ENCODE measurements at regions not wholly inside any gene's neighbourhood (a gene's known extent, or its start where the extent isn't known, plus 50 kb on each side); places are given as distances from the start of the nearest gene placed in this dataset.

DNA sequence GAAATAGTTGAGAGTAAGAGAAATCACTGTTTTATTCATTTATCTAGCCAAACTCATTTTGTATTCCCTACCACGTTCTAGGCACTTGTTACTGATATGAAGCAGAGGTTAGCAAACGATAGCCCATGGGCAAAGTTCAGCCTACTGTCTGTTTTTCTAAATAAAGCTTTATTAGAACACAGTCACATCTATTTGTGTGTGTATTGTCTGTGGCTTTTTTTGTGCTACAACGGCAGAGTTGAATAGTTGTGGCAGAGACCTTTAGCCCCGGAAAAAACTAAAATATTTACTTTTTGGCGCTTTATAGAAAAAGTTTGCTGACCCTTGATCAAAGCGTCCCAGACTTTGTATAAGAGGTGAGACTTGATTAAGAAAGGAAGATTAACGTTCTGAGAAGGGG, 289.1 kb upstream of the CFAP20DC start:
- no peaks in the 10 kb centered on the region for H3K36me3 ChIP-seq (ENCODE audit: insufficient read depth, low read length)
- no peak overlapping the region for H3K27ac ChIP-seq (ENCODE audit: low read length)
- H2AFZ ChIP-seq (ENCODE audit: low read depth, low read length) = no peak overlapping the region
- H3F3A ChIP-seq (ENCODE audit: insufficient read depth, low read length, poor library complexity, severe bottlenecking) = no peaks in the 10 kb centered on the region
- no peaks in the 10 kb centered on the region for H3K79me2 ChIP-seq (replicated peaks; ENCODE audit: insufficient read depth, low read length)
- H3K27me3 ChIP-seq (ENCODE audit: insufficient read depth, low read depth, low read length) = no peaks in the 10 kb centered on the region
- H3K9ac ChIP-seq (ENCODE audit: low read length) = no peak overlapping the region
- H3K9me2 ChIP-seq (ENCODE audit: insufficient read depth, low read length) = no peaks in the 10 kb centered on the region
- no peaks in the 10 kb centered on the region for H3K9me3 ChIP-seq (ENCODE audit: low read length)
- no peak overlapping the region for H3K4me2 ChIP-seq (ENCODE audit: low read length)
- H3K4me3 ChIP-seq (ENCODE audit: low read length) = no peak overlapping the region
- H4K20me1 ChIP-seq (ENCODE audit: insufficient read depth) = no peaks in the 10 kb centered on the region
- no peak for TF ChIP-seq POLR2AphosphoS5 (IDR thresholded peaks at IDR 0.05)
- no peak for TF ChIP-seq EZH2 (IDR thresholded peaks at IDR 0.05; ENCODE audit: borderline replicate concordance, insufficient read depth, low read length, poor library complexity, severe bottlenecking)
- TF ChIP-seq, protein P1, sequence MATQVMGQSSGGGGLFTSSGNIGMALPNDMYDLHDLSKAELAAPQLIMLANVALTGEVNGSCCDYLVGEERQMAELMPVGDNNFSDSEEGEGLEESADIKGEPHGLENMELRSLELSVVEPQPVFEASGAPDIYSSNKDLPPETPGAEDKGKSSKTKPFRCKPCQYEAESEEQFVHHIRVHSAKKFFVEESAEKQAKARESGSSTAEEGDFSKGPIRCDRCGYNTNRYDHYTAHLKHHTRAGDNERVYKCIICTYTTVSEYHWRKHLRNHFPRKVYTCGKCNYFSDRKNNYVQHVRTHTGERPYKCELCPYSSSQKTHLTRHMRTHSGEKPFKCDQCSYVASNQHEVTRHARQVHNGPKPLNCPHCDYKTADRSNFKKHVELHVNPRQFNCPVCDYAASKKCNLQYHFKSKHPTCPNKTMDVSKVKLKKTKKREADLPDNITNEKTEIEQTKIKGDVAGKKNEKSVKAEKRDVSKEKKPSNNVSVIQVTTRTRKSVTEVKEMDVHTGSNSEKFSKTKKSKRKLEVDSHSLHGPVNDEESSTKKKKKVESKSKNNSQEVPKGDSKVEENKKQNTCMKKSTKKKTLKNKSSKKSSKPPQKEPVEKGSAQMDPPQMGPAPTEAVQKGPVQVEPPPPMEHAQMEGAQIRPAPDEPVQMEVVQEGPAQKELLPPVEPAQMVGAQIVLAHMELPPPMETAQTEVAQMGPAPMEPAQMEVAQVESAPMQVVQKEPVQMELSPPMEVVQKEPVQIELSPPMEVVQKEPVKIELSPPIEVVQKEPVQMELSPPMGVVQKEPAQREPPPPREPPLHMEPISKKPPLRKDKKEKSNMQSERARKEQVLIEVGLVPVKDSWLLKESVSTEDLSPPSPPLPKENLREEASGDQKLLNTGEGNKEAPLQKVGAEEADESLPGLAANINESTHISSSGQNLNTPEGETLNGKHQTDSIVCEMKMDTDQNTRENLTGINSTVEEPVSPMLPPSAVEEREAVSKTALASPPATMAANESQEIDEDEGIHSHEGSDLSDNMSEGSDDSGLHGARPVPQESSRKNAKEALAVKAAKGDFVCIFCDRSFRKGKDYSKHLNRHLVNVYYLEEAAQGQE (IDR thresholded peaks at IDR 0.05; ENCODE audit: borderline replicate concordance) = no peak
- no peak for TF ChIP-seq MXI1 (conservative IDR thresholded peaks at IDR 0.05; ENCODE audit: poor library complexity, severe bottlenecking)
- TF ChIP-seq, protein P2, sequence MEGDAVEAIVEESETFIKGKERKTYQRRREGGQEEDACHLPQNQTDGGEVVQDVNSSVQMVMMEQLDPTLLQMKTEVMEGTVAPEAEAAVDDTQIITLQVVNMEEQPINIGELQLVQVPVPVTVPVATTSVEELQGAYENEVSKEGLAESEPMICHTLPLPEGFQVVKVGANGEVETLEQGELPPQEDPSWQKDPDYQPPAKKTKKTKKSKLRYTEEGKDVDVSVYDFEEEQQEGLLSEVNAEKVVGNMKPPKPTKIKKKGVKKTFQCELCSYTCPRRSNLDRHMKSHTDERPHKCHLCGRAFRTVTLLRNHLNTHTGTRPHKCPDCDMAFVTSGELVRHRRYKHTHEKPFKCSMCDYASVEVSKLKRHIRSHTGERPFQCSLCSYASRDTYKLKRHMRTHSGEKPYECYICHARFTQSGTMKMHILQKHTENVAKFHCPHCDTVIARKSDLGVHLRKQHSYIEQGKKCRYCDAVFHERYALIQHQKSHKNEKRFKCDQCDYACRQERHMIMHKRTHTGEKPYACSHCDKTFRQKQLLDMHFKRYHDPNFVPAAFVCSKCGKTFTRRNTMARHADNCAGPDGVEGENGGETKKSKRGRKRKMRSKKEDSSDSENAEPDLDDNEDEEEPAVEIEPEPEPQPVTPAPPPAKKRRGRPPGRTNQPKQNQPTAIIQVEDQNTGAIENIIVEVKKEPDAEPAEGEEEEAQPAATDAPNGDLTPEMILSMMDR (IDR thresholded peaks at IDR 0.05; ENCODE audit: poor library complexity, severe bottlenecking) = no peak
- no peak for TF ChIP-seq RAD21 (conservative IDR thresholded peaks at IDR 0.05)
- TF ChIP-seq TAF1 (IDR thresholded peaks at IDR 0.05; ENCODE audit: low read depth) = no peak
- TF ChIP-seq SMC3 (conservative IDR thresholded peaks at IDR 0.05; ENCODE audit: poor library complexity) = no peak
- TF ChIP-seq EP300 (conservative IDR thresholded peaks at IDR 0.05; ENCODE audit: poor library complexity, severe bottlenecking) = no peak

DNA sequence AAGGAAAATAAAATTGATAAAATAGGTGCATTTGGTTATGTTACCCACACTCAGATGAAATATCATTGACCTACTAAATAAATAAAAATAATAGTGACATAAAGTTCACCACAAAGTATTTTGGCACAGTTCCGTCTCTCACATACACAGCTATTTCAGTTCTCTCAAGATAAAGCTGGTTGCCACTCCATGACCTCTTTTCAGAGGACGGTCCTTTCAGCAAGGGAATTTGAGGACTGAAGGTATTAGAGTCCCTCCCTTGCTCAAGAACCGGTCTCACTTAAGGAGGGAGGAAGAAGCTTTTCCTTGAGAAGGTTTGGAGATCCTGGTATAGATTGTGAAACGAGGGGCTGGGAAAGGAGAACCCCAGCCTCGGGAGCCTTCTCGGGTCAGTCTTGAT, 285.5 kb upstream of the CFAP20DC start:
- Histone ChIP-seq H3K36me3 (ENCODE audit: insufficient read depth, low read length) (no peaks in the 10 kb centered on the region), H3K4me3 (ENCODE audit: low read length) (no peak overlapping the region), H4K20me1 (ENCODE audit: insufficient read depth) (no peaks in the 10 kb centered on the region), H3K4me2 (ENCODE audit: low read length) (no peak overlapping the region), H3K27me3 (ENCODE audit: insufficient read depth, low read depth, low read length) (no peaks in the 10 kb centered on the region), H3K27ac (ENCODE audit: low read length) (no peak overlapping the region), H3K9me2 (ENCODE audit: insufficient read depth, low read length) (no peaks in the 10 kb centered on the region), H3K9ac (ENCODE audit: low read length) (no peak overlapping the region), H3K9me3 (ENCODE audit: low read length) (no peaks in the 10 kb centered on the region), H3K79me2 (replicated peaks; ENCODE audit: insufficient read depth, low read length) (no peaks in the 10 kb centered on the region), H2AFZ (ENCODE audit: low read depth, low read length) (no peak overlapping the region), H3F3A (ENCODE audit: insufficient read depth, low read length, poor library complexity, severe bottlenecking) (no peaks in the 10 kb centered on the region)
- TF ChIP-seq POLR2AphosphoS5 (IDR thresholded peaks at IDR 0.05) = no peak
- TF ChIP-seq, protein P2 (IDR thresholded peaks at IDR 0.05; ENCODE audit: poor library complexity, severe bottlenecking) = no peak

All from neural cell (in vitro differentiated cells).